HG02759 (cell line): ENCODE measurements at regions not wholly inside any gene's neighbourhood (a gene's known extent, or its start where the extent isn't known, plus 50 kb on each side); places are given as distances from the start of the nearest gene placed in this dataset.
"Not testable (repeated sequence)": the region's sequence is repeated elsewhere in the genome, so short reads cannot be mapped to it uniquely, and the experiment has no call there.

Experiments
- ATAC-seq: cut with Tn5 transposase; IDR thresholded peaks from one replicate; pipeline ENCODE4 v1.9.1; 2021; ENCODE audit warnings: mild to moderate bottlenecking, moderate library complexity; ENCODE audit not compliant: unreplicated experiment

DNA sequence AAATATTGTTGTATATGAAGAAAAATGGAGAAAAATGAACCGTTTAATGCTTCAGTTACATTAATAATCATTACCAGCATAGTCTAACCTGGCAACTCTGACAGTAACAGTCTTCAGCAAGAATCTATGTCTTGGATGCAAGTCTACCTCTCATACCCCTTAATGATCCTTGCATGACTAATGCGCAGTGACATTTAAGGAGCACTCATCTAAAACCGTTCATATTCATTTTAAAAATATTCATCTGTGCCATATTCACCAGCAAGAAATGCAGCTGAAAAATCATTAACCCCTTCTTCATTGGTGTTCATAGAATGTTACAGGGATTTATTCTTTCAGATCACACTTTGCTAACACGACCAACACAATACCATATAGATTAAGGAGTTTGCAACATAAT is 227.2 kb upstream of the ASCC3 start:
- ATAC-seq: no peak

DNA sequence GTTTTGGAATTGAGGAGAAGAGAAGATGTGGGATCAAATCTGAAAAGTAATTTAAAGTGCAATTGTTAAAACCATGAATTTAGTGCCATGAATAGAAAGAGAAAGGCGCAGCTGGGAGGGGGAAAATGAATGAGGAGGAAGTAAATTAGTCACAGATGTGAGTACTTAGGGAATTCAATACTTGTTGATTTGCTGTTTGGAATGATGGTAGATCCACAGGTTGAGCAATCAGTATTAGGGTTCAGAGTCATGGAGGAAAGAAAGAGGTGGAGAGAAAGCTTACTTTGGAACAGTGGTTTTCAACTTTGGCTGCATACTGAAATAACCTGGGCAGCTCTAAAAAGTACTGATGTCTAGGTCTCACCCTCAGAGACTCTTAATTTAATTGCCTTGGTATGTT is 229.7 kb upstream of the ASCC3 start:
- ATAC-seq: no peak

DNA sequence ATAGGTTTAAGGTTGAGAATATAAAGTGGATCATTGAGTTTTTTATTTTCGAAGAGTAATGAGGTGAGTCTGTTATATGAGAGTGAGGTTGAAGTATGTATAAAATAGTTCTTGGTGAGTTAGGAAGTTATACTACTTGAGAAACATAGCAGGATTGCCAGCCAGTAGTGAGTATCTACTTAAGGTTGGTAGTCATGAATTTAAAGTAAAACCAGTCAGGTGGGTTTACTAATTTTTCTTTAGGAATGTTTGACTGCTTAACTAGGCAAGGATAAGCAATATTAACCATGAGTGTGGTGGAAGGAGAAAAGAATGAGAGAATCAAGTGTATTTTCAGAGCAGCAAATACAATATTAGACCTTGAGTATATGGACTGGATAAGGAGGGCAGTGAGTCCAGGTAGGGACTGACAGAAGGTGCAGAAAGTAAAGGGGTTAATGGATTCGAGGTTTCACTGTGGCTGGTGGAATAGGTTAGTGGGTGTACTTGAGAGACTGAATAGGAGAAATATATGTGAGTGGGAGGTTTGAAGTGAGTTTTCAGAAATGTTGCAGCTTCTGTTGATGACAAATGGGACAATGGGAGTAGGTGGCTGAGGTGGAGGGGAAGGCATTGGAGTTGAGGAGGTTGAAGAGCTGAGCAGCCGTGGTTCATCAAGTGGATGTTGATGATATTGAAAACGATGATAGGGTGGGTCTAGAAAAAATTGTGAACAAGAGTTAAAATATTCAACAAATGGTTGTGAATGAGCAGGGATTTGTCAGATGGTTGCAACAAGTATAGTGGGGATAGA is 232.5 kb upstream of the ASCC3 start:
- ATAC-seq: no peak

DNA sequence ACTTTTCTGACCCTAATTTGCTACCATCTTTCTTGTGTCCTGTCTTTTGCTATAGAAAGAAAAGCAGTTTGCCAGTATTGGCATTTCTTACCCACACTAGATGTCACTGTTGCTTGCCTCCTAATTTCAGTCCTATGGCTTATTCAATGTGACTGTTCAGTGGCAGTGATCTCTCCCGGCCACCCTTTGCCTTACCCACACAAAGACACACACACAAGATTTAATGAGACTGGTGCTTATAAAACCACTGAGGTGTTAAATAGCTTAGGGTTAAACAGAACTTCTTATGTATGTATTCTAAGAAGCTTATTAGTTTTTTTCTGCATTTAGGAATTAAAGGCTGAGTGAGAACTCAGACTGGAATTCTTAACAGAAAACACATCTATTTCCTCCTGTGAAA is 233.6 kb upstream of the ASCC3 start:
- ATAC-seq: peak; percentile 59

DNA sequence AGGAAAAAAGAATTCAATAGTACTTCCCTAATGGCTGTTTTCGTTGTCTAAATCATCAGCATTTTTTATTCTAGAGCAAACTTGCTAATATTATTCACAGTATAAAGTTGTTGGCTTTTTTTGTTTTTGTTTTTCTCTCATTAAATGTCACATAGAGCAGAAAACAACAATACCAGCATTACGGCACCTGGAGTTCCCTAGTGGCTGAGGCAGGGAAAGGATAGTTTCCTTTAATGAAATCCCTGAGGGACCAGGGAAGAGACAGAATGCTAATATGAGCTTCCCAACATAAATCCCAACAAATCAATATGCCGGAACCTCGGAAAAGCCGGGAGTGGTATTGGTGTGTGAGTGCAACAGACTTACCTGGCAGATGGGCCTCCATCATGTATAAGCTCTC is 235.2 kb upstream of the ASCC3 start:
- ATAC-seq: no peak

DNA sequence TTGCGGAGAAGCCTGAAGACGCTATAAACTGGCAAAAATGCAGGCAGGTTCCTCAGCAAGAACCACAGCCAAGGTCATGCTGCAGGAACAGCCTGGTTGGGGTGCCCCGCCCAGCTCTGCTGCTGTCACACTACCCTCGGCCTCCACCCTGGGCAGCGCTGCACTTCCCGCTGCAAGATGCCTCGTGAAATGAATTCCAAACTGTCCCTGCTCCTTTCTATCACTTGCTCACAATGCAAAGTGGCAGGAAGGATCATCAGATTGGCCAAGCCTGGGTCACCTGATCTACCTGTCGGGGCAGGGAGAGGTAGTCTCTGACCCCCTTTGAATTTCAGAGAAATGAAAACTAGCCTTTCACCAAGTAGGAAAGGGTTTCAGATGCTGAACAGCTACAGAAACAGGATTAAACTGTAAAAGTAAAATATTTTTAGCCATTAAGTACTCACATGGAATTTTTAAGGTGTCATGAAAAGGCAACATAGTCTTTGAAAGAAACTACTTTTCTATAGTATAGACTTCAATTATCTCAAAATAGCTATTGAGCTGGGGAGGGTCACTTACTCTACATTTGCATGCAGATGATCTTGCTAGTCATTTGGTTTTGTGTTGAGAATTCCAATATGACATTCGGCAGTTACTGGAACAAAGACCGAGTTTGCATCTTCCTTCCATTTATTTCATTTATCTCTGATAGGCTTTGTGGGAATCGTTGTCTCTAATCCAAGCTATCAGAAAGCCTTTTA is 236.4 kb upstream of the ASCC3 start:
- ATAC-seq: no peak

DNA sequence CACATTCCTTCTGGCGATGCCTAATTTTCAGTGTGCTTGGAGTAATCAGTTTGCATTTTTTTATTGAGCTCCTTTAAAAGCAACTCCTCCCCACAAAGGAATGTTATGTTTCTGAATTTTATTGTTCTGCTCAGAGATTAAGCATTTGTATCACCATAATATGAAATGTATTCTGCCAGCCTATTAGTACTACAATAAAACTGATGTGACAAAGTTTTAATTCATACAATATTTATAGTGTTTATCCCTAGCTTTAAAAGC is 236.9 kb upstream of the ASCC3 start:
- no peak for ATAC-seq

DNA sequence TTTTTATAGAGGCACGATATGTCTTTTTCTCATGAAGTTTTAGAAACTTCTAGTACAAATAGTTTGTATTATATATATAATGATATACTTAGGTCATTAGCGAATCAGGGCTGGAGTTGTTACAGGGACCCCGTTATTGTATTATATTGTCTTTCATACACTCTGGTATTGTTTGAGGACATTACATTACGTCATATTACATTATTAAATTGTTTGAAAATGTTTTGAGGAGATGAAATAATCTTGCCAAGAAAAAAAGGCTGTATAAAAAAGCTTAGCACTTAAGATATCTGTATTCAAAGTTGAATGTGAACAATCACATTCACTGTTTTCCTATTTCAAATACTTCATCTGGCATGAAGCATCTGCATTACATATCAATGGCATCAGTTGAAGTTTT is 239.6 kb upstream of the ASCC3 start:
- no peak for ATAC-seq

DNA sequence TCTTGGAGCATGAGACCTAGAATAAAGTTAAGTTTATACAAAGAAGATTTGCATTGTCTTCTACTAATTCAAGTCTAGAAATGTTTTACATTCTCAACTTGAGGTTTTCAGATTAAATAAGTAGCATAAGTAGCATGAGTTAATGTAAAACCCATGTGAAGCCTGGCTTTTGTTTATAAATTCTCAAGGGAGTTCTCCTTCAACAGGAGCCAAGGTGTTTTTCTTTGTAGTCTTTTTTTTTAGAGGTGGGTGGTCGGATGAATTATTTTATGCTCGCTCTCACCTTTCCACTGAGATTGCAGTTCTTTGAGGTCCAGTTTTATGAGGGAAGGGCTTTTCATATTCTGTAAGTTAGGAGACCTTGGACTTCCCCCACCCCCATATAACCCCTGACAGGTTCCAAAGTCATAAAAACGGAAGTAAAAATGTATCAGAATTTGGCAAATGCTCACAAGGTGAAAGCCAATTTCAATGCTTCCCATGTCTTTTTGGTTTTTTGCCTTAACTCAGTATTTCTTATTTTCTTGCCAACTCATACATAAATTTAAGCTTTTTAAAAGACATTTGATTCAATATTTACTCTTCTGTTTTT is 244.3 kb upstream of the ASCC3 start:
- ATAC-seq: no peak

DNA sequence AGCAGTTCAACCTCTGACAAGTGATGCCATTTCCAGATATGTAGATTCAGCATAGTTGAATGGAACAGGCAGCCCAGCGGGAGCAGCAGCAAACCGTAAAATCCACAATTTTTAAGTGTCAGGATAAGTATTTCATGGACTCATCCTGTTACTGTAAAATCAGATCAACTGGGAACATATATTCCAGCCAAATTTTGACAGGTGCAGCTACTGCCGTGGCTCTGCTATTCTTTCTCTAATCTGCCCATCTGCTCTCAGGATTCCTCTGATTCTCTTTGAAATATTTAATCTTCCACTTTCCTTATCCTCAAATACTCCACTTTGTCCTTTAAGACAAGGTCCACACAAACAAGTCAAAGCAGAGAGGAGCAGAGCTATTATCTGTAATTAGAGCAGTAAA is 245.4 kb upstream of the ASCC3 start:
- ATAC-seq: no peak

DNA sequence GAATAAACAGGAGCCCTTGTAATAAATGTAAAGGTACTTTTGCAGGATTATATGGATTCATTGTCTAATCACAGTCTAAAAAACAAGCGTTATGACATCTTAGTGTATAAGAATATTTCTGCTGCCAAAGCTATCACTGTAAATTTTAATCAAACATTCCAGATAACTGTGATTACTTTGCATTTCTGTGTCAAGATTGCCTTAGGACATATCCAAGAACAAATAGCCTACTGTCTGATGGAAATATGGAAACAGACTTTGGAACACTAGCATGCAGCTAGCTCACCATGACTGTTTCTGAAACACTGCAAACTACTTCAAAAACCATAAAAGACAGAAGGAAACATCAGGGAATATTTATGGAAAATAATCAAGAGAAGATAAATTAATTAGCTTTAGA is 248.7 kb upstream of the ASCC3 start:
- ATAC-seq: no peak

DNA sequence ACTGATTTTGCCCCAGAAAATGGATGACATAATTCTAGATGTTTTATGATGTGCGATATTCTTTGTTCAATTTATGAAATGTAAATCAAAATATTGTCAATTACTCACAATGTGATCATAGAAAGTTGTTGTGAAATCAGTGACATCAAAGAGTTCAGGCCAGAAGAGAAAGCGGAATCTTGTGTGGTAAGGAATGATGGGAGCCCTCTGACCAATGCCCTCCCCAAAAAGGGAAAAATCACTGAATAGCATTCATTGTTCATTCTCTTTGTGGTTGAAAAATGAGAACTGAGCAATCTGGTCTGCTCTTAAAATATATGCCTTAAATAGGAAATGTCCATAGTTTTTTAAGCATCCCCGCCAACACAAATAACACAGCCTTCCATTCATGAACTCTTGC is 247.1 kb upstream of the GRIK2 start:
- ATAC-seq: no peak

DNA sequence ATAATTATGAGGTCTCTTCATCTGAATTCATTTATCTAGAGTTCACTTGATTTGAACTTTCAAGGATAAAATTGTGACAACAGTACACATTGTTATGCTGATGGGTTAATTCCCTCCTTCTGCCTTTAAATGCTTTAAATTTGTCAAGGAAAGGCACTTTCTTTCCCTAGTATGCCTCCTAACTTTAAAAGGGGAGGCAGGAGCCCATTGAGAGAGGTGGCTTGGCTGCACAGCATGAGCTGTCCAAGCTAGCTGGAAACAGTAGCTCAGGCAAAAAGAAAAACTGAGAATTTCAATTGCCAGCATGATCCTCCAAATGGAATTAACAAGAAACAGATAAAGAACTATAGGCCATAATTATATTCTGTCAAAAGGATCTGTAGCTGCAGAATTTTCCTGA is 243.3 kb upstream of the GRIK2 start:
- no peak for ATAC-seq

DNA sequence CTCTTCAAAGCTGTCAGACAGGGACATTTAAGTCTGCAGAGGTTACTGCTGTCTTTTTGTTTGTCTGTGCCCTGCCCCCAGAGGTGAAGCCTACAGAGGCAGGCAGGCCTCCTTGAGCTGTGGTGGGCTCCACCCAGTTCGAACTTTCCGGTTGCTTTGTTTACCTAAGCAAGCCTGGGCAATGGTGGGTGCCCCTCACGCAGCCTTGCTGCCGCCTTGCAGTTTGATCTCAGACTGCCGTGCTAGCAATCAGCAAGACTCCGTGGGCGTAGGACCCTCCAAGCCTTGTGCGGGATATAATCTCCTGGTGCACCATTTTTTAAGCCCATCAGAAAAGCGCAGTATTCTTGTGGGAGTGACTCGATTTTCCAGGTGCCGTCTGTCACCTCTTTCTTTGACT is 235.9 kb upstream of the GRIK2 start:
- not testable (repeated sequence) for ATAC-seq

DNA sequence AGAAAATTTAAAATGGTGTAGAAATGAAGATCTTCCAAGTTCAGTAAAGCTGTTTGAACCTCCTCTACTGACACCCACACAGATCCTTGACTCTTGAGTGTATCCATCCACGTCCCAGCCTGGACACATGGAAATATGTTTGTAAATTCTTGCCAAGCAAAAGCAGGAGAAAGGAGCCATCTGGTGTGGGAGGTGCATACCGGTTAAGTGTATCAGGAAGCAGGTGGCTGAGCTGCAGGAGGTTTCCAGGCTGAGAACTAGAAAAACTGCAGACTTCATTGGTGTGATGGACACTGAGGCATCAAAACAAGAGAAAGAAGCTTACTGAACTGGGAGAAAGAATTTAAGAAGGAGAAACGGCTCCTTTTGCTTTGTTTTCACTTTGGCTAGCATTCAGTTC is 229.9 kb upstream of the GRIK2 start:
- no peak for ATAC-seq

DNA sequence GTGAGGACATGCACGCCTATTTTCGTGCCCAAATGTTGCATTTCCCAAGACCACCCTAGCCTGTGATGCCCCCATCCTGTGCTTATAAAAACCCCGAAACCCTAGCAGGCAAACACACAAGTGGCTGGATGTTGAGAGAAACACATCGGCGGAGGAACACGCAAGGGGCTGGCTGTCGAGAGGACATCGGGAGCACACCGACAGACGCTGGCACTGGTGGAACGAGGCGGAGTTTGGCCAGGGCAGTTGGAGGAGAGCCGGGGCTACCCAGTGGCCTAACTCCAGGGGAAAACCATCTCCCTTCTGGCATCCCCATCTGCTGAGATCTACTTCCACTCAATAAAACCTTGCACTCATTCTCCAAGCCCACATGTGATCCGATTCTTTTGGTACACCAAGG is 225.9 kb upstream of the GRIK2 start:
- no peak for ATAC-seq

DNA sequence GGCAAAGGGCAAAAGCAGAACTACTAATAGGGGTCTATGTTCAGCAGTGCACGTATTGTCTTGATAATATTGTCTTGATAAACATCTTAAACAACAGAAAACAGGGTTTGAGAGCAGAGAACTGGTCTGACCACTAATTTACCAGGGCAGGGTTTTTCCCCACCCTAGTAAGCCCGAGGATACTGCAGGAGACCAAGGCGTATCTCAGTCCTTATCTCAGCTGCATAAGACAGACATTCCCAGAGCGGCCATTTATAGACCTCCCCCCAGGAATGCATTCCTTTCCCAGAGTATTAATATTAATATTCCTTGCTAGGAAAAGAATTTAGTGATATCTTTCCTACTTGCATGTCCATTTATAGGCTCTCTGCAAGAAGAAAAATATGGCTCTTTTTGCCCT is 222.5 kb upstream of the GRIK2 start:
- ATAC-seq: not testable (repeated sequence)

DNA sequence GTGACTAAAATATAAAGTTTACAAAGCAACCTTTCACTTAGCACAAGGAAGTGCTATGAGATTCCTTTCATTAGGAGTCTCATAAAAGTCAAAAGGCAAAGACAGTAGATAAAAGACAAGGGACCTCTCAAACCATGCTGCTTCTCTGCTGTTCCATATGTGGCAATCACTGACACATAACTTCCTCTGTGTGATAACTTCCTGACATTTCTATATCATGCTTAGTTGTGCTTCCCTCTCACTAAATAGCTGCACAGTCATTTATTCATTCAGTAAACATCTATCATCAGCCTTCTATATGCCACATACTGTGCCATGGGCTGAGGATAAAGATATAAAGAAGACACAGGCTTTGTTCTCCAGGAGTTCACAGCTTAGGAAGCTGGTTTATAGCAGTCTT is 214.8 kb upstream of the GRIK2 start:
- no peak for ATAC-seq

DNA sequence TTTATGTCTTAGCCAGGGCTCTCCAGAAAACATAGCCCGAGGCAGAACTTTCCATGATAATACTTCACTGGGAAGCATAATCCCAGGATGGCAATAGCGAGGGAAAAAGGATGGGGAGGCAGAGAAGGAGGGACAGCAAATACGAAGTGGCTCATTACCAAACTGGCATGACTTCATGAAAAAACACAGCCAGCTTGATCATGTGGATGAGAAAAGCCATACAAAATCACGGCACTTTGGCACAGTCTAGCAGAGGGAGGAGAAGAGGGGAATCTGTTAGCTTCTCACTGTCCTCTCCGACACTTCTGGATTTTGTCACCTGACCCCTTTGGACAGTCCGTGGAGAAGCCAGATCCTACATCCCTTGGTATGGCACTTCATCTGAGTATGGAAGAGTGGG is 212.5 kb upstream of the GRIK2 start:
- no peak for ATAC-seq

DNA sequence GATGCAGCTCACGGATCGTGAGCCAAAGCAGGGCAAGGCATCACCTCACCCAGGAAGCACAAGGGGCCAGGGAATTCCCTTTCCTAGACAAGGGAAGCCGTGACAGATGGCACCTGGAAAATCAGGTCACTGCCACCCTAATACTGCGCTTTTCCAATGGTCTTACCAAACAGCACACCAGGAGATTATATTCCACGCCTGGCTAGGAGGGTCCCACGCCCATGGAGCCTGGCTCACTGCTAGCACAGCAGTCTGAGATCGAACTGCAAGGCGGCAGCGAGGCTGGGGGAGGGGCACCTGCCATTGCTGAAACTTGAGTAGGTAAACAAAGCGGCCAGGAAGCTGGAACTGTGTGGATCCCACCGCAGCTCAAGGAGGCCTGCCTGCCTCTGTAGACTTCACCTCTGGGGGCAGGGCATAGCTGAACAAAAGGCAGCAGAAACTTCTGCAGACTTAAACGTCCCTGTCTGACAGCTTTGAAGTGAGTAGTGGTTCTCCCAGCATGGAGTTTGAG is 205.2 kb upstream of the GRIK2 start:
- not testable (repeated sequence) for ATAC-seq

DNA sequence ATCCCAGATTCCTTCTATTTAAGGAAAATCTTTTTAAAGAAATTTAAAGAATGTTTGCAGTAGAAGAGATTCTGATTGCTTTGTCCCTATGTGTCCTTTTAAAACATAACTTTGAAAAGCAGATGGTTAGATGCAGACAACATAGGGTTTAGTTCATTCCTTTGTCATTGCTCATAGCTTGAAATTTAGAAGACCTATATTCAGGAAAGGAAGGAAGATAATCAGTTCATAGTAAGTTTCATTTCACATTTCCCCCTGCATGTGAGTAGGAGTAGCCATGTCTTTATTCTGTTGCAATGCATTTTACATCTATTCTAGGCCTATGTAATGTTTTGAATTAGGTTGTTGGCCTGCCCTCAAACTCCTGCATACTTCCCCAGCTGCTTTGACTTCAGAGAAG is 197.9 kb upstream of the GRIK2 start:
- no peak for ATAC-seq

DNA sequence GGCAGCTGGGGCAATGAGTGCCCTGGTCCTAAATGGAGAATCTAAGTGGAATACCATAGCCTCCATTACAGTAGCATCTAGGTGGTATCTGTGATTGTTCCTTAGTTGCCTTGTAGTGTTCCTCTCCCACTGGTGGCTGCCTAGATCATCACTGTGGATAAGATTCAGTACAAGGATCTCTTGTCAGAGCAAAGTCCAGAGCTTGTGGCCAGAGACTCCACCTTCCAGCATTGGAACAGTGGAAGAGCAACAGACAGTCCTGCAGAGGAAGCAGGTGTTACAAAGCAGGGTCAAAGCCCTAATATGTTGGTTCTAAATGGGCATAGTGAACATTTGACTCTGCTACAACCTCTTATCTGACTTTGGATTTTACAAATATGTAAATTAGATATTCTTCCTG is 194.1 kb upstream of the GRIK2 start:
- no peak for ATAC-seq
